ENCODE measurements at regions not wholly inside any gene's neighbourhood (a gene's known extent, or its start where the extent isn't known, plus 50 kb on each side); places are given as distances from the start of the nearest gene placed in this dataset.

GRCh38 chr11:32178692-32179091, 87.8 kb downstream of the RCN1 start:
- no peak for TF ChIP-seq POLR2AphosphoS5 (IDR thresholded peaks at IDR 0.05; ENCODE audit: low read depth, low read length)
- TF ChIP-seq POLR2A (IDR thresholded peaks at IDR 0.05; ENCODE audit: low read depth, low read length): no peak
- no peak for TF ChIP-seq TAF1 (IDR thresholded peaks at IDR 0.05; ENCODE audit: borderline replicate concordance, low read depth, low read length)
- no peak for DNase-seq (ENCODE audit: insufficient read length)
- FAIRE-seq: no peak

GRCh38 chr11:32183512-32183911, 92.6 kb downstream of the RCN1 start:
- DNase-seq (ENCODE audit: insufficient read length) (no peak), FAIRE-seq (no peak)
- TF ChIP-seq POLR2AphosphoS5 (IDR thresholded peaks at IDR 0.05; ENCODE audit: low read depth, low read length): no peak
- no peak for TF ChIP-seq POLR2A (IDR thresholded peaks at IDR 0.05; ENCODE audit: low read depth, low read length)
- no peak for TF ChIP-seq TAF1 (IDR thresholded peaks at IDR 0.05; ENCODE audit: borderline replicate concordance, low read depth, low read length)

- no peak for TF ChIP-seq POLR2AphosphoS5 (IDR thresholded peaks at IDR 0.05; ENCODE audit: low read depth, low read length)
- TF ChIP-seq TAF1 (IDR thresholded peaks at IDR 0.05; ENCODE audit: borderline replicate concordance, low read depth, low read length): no peak
- no peak for TF ChIP-seq POLR2A (IDR thresholded peaks at IDR 0.05; ENCODE audit: low read depth, low read length)
- FAIRE-seq (no peak), DNase-seq (ENCODE audit: insufficient read length) (no peak)
Observed at GRCh38 chr11:32184041-32184722, 93.3 kb downstream of the RCN1 start.

- no peak for TF ChIP-seq TAF1 (IDR thresholded peaks at IDR 0.05; ENCODE audit: borderline replicate concordance, low read depth, low read length)
- TF ChIP-seq POLR2AphosphoS5 (IDR thresholded peaks at IDR 0.05; ENCODE audit: low read depth, low read length): no peak
- no peak for TF ChIP-seq POLR2A (IDR thresholded peaks at IDR 0.05; ENCODE audit: low read depth, low read length)
- peak; percentile 62 for FAIRE-seq
- peak; percentile 19 for DNase-seq (ENCODE audit: insufficient read length)
Observed at GRCh38 chr11:32184723-32185376, 94.0 kb downstream of the RCN1 start.

- TF ChIP-seq POLR2A (IDR thresholded peaks at IDR 0.05; ENCODE audit: low read depth, low read length) (no peak), TAF1 (IDR thresholded peaks at IDR 0.05; ENCODE audit: borderline replicate concordance, low read depth, low read length) (no peak), POLR2AphosphoS5 (IDR thresholded peaks at IDR 0.05; ENCODE audit: low read depth, low read length) (no peak)
- no peak for FAIRE-seq
- no peak for DNase-seq (ENCODE audit: insufficient read length)
Observed at GRCh38 chr11:32186118-32186517, 95.2 kb downstream of the RCN1 start.

GRCh38 chr11:32187111-32187510, 96.2 kb downstream of the RCN1 start:
- no peak for TF ChIP-seq POLR2A (IDR thresholded peaks at IDR 0.05; ENCODE audit: low read depth, low read length)
- no peak for DNase-seq (ENCODE audit: insufficient read length)
- FAIRE-seq: no peak

- FAIRE-seq (no peak), DNase-seq (ENCODE audit: insufficient read length) (no peak)
- no peak for TF ChIP-seq POLR2A (IDR thresholded peaks at IDR 0.05; ENCODE audit: low read depth, low read length)
- TF ChIP-seq TAF1 (IDR thresholded peaks at IDR 0.05; ENCODE audit: borderline replicate concordance, low read depth, low read length): no peak
- TF ChIP-seq POLR2AphosphoS5 (IDR thresholded peaks at IDR 0.05; ENCODE audit: low read depth, low read length): no peak
Observed at GRCh38 chr11:32188785-32189184, 97.9 kb downstream of the RCN1 start.

GRCh38 chr11:32196137-32196536, 105.3 kb downstream of the RCN1 start:
- no peak for TF ChIP-seq TAF1 (IDR thresholded peaks at IDR 0.05; ENCODE audit: borderline replicate concordance, low read depth, low read length)
- TF ChIP-seq POLR2A (IDR thresholded peaks at IDR 0.05; ENCODE audit: low read depth, low read length): no peak
- TF ChIP-seq POLR2AphosphoS5 (IDR thresholded peaks at IDR 0.05; ENCODE audit: low read depth, low read length): no peak
- FAIRE-seq: no peak

GRCh38 chr11:32198053-32198452, 107.2 kb downstream of the RCN1 start:
- no peak for TF ChIP-seq POLR2AphosphoS5 (IDR thresholded peaks at IDR 0.05; ENCODE audit: low read depth, low read length)
- no peak for TF ChIP-seq POLR2A (IDR thresholded peaks at IDR 0.05; ENCODE audit: low read depth, low read length)
- TF ChIP-seq TAF1 (IDR thresholded peaks at IDR 0.05; ENCODE audit: borderline replicate concordance, low read depth, low read length): no peak
- no peak for DNase-seq (ENCODE audit: insufficient read length)
- FAIRE-seq: no peak

More at GRCh38 chr11:32196137-32196536, 105.3 kb downstream of the RCN1 start:
- no peak for DNase-seq (ENCODE audit: insufficient read length)

- DNase-seq (ENCODE audit: insufficient read length): no peak
- no peak for TF ChIP-seq POLR2AphosphoS5 (IDR thresholded peaks at IDR 0.05; ENCODE audit: low read depth, low read length)
- no peak for TF ChIP-seq POLR2A (IDR thresholded peaks at IDR 0.05; ENCODE audit: low read depth, low read length)
- TF ChIP-seq TAF1 (IDR thresholded peaks at IDR 0.05; ENCODE audit: borderline replicate concordance, low read depth, low read length): no peak
- no peak for FAIRE-seq
Observed at GRCh38 chr11:32200136-32200847, 109.4 kb downstream of the RCN1 start.

- no peak for DNase-seq (ENCODE audit: insufficient read length)
- no peak for FAIRE-seq
- TF ChIP-seq POLR2AphosphoS5 (IDR thresholded peaks at IDR 0.05; ENCODE audit: low read depth, low read length) (no peak), POLR2A (IDR thresholded peaks at IDR 0.05; ENCODE audit: low read depth, low read length) (no peak)
Observed at GRCh38 chr11:32204751-32205150, 113.9 kb downstream of the RCN1 start.

GRCh38 chr11:32210556-32210955, 119.7 kb downstream of the RCN1 start:
- DNase-seq (ENCODE audit: insufficient read length): no peak
- no peak for FAIRE-seq
- no peak for TF ChIP-seq POLR2A (IDR thresholded peaks at IDR 0.05; ENCODE audit: low read depth, low read length)
